ENCODE measurements at regions not wholly inside any gene's neighbourhood (a gene's known extent, or its start where the extent isn't known, plus 50 kb on each side); places are given as distances from the start of the nearest gene placed in this dataset.

DNA sequence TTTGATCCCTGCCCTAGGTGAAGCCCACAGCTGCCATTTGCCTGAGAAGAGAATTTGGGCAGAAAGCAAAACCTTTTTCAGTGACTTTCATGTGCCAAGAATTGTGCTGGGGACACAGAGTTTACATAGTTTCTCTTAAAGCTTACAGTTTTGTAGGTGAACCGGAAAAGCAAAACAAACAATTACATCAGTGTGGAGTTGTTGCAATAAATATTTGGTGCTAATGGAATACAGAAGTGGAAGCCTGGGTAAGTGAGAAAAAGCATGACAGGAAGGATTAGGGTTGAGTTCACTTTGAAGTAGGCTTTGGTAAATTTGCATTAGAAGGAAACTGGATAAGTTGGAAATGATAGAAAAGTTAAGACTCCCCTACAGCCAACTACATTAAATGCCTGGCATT is 82.7 kb downstream of the RASSF10 start:
- H3K4me1 ChIP-seq: no peaks in the 10 kb centered on the region
- no peaks in the 10 kb centered on the region for H3K36me3 ChIP-seq
- no peak overlapping the region for H3K4me3 ChIP-seq
- H3K27me3 ChIP-seq: no peaks in the 10 kb centered on the region
- TF ChIP-seq CTCF (IDR thresholded peaks at IDR 0.05): no peak
- no peak for DNase-seq (ENCODE audit: low spot score)
- no peak overlapping the region for H3K27ac ChIP-seq
- no peaks in the 10 kb centered on the region for H3K9me3 ChIP-seq

DNA sequence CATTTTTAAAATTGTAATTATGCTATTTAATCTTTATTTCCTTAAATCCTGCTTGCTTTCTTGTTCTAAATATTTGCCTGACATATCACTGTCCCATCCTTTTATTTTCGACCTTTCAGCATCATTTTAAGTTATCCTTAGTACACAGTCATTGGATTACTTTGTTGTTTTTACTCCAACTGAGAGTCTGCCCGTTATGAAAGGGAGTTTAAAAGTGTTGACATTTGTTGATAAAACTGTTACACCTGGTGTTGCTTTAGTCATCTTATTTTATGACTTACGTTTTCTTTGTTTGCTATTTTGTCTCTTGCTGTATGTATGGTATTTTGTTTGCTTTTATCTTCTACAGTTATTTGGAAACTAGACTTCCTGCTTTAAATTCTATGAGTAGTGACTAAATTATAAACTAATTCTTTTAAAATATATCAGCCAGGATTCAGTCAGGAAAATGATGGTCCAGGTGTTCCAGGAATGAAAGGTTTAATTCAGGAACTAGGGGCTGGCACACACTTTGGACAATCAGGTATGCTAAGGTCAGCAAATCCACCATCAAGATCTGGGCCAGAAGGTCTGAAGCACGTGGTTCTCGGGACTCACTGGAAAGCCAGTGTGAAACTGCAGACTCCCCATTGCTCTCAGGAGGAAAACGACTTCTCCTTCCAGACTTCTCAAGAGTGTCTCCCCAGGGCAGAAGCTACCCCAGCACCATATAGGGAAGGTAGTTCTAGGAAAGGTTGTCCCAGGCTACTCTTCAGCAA is 86.0 kb downstream of the RASSF10 start:
- Histone ChIP-seq H3K4me1 (no peaks in the 10 kb centered on the region), H3K36me3 (no peaks in the 10 kb centered on the region), H3K9me3 (no peaks in the 10 kb centered on the region), H3K4me3 (no peak overlapping the region), H3K27me3 (no peaks in the 10 kb centered on the region), H3K27ac (no peak overlapping the region)
- no peak for DNase-seq (ENCODE audit: low spot score)
- TF ChIP-seq CTCF (IDR thresholded peaks at IDR 0.05): no peak

- DNase-seq (ENCODE audit: low spot score): no peak
- no peaks in the 10 kb centered on the region for H3K36me3 ChIP-seq
Observed at GRCh38 chr11:13098063-13098462, 88.9 kb downstream of the RASSF10 start.

GRCh38 chr11:13098616-13099289 is 89.6 kb downstream of the RASSF10 start:
- no peak for TF ChIP-seq CTCF (IDR thresholded peaks at IDR 0.05)
- Histone ChIP-seq H3K27me3 (no peaks in the 10 kb centered on the region), H3K4me3 (no peak overlapping the region), H3K9me3 (no peaks in the 10 kb centered on the region), H3K36me3 (no peaks in the 10 kb centered on the region), H3K4me1 (no peaks in the 10 kb centered on the region), H3K27ac (no peak overlapping the region)
- DNase-seq (ENCODE audit: low spot score): no peak

More at GRCh38 chr11:13098063-13098462, 88.9 kb downstream of the RASSF10 start:
- H3K27ac ChIP-seq: no peak overlapping the region
- TF ChIP-seq CTCF (IDR thresholded peaks at IDR 0.05): no peak
- no peaks in the 10 kb centered on the region for H3K9me3 ChIP-seq
- no peaks in the 10 kb centered on the region for H3K27me3 ChIP-seq
- no peak overlapping the region for H3K4me3 ChIP-seq
- no peaks in the 10 kb centered on the region for H3K4me1 ChIP-seq

DNA sequence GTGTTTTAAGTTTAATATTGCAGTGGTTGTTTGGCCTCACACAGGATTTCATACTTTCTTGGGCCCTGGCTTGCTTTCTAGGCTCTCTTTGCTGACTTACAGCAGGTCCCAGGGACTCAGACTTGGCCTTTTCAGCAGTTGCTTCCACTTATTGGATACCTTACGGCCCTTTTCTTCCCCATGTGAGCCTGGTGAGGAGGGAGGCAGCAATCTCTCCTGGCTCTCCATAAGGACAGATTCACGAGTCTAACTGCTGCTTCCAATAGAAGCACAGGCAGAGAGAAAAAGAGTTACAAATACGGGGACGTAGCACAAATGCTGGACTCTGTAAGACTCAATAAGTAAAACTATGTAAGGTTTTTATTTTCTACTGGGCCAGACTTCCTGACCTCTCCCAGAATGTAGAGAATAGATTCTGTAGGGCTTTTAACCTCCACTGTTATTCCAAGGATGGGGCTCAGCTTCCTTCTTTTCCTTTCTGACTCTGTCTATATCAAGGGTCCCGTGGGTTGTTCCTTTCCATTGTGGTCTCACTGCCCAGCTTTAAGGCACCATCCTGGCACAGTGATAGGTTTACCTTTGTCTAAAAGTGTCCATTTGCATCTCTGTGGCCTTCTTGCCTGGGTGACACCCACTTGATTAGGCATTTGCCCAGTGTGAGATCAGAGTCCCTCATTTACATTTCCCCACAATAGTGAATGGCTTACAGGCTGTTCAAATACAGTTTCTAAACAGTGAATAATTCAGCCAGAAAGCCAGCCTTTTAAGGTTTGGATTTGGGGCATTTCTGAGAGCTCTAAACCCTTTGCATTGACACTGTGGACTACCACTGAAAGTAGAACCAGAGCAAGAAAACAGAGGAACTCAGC is 92.8 kb downstream of the RASSF10 start:
- Histone ChIP-seq H3K27me3 (no peaks in the 10 kb centered on the region), H3K27ac (no peak overlapping the region), H3K9me3 (no peaks in the 10 kb centered on the region), H3K4me1 (peaks cover 0 to 4% of the 10 kb centered on the region in 2 donors), H3K36me3 (no peaks in the 10 kb centered on the region), H3K4me3 (no peak overlapping the region)
- no peak for DNase-seq (ENCODE audit: low spot score)
- no peak for TF ChIP-seq CTCF (IDR thresholded peaks at IDR 0.05)
